ENCODE measurements at regions not wholly inside any gene's neighbourhood (a gene's known extent, or its start where the extent isn't known, plus 50 kb on each side); places are given as distances from the start of the nearest gene placed in this dataset.

- peaks cover 0 to 8% of the 10 kb centered on the region in 2 donors for H3K4me1 ChIP-seq
- TF ChIP-seq POLR2A (IDR thresholded peaks at IDR 0.05) = no peak
- no peak for TF ChIP-seq CTCF (IDR thresholded peaks at IDR 0.05 in 4 of 5, conservative IDR thresholded peaks at IDR 0.05 in 1 of 5)
- H3K4me3 ChIP-seq = no peak overlapping the region
- DNase-seq = no peak
- no peak for ATAC-seq
- intact Hi-C loops (cut with DNase I; ENCODE audit: low total_unique reads) = no loop called here
- H3K9me3 ChIP-seq = no peaks in the 10 kb centered on the region
- no peaks in the 10 kb centered on the region for H3K27me3 ChIP-seq
- H3K27ac ChIP-seq = no peak overlapping the region
- no peaks in the 10 kb centered on the region for H3K36me3 ChIP-seq
- in situ Hi-C loops (cut with MboI; ENCODE audit: low sequenced_read_pairs in 4 of 4) = no loop called here
These were observed 127.7 kb upstream of the ANKRD55 start for GRCh38 chr5:56360816-56361215.

- no peaks in the 10 kb centered on the region for H3K27me3 ChIP-seq
- DNase-seq = no peak
- H3K9me3 ChIP-seq = no peaks in the 10 kb centered on the region
- in situ Hi-C loops (cut with MboI; ENCODE audit: low sequenced_read_pairs in 4 of 4) (no loop called here), intact Hi-C loops (cut with DNase I; ENCODE audit: low total_unique reads) (no loop called here)
- H3K27ac ChIP-seq = no peak overlapping the region
- H3K4me1 ChIP-seq = peaks cover 0 to 8% of the 10 kb centered on the region in 2 donors
- no peak for ATAC-seq
- no peak for TF ChIP-seq POLR2A (IDR thresholded peaks at IDR 0.05)
- no peak for TF ChIP-seq CTCF (IDR thresholded peaks at IDR 0.05 in 4 of 5, conservative IDR thresholded peaks at IDR 0.05 in 1 of 5)
- H3K36me3 ChIP-seq = no peaks in the 10 kb centered on the region
- no peak overlapping the region for H3K4me3 ChIP-seq
These were observed 126.9 kb upstream of the ANKRD55 start for GRCh38 chr5:56359809-56360685.

GRCh38 chr5:56358703-56359681 is 125.9 kb upstream of the ANKRD55 start:
- Histone ChIP-seq H3K27ac (no peak overlapping the region), H3K36me3 (no peaks in the 10 kb centered on the region), H3K4me3 (no peak overlapping the region), H3K4me1 (peaks cover 0 to 8% of the 10 kb centered on the region in 2 donors), H3K9me3 (no peaks in the 10 kb centered on the region), H3K27me3 (no peaks in the 10 kb centered on the region)
- no peak for DNase-seq
- intact Hi-C loops (cut with DNase I; ENCODE audit: low total_unique reads) = no loop called here
- ATAC-seq = no peak
- TF ChIP-seq POLR2A (IDR thresholded peaks at IDR 0.05) (no peak), CTCF (IDR thresholded peaks at IDR 0.05 in 4 of 5, conservative IDR thresholded peaks at IDR 0.05 in 1 of 5) (no peak)
- in situ Hi-C loops (cut with MboI; ENCODE audit: low sequenced_read_pairs in 4 of 4) = no loop called here

GRCh38 chr5:56358046-56358445 is 124.9 kb upstream of the ANKRD55 start:
- ATAC-seq (no peak), DNase-seq (no peak)
- no peak overlapping the region for H3K4me3 ChIP-seq
- no peak for TF ChIP-seq POLR2A (IDR thresholded peaks at IDR 0.05)
- no peak for TF ChIP-seq CTCF (IDR thresholded peaks at IDR 0.05 in 4 of 5, conservative IDR thresholded peaks at IDR 0.05 in 1 of 5)
- no peak overlapping the region for H3K27ac ChIP-seq
- H3K4me1 ChIP-seq = peaks cover 0 to 8% of the 10 kb centered on the region in 2 donors
- H3K9me3 ChIP-seq = no peaks in the 10 kb centered on the region
- intact Hi-C loops (cut with DNase I; ENCODE audit: low total_unique reads) = no loop called here
- H3K27me3 ChIP-seq = no peaks in the 10 kb centered on the region
- H3K36me3 ChIP-seq = no peaks in the 10 kb centered on the region
- in situ Hi-C loops (cut with MboI; ENCODE audit: low sequenced_read_pairs in 4 of 4) = no loop called here

All from gastrocnemius medialis (tissue), 4 donors.